PC-9 (cell line): ENCODE measurements at regions not wholly inside any gene's neighbourhood (a gene's known extent, or its start where the extent isn't known, plus 50 kb on each side); places are given as distances from the start of the nearest gene placed in this dataset.

ENCODE experiments used
- BruUV-seq: library from RNA; stranded (reverse); fragments of 400-500 nt; replicated peaks from 2 replicates; lab custom pipeline; 2021; lab: Mats Ljungman, UMichigan
- CTCF ChIA-PET: fragments of 300-600 bp; sonication (Branson Sonifier 250); formaldehyde crosslinking; loops from one replicate; lab custom pipeline; 2022; ENCODE audit warnings: antibody characterized with exemption; lab: Charles Lee
- POLR2A ChIA-PET: fragments of 300-600 bp; sonication (Branson Sonifier 250); formaldehyde crosslinking; loops from one replicate; lab custom pipeline; 2022; ENCODE audit warnings: antibody characterized with exemption; ENCODE audit not compliant: unreplicated experiment; lab: Charles Lee
- DNase-seq, 2 experiments: peaks; one replicate each; pipeline versions ENCODE4 v3.0.0 to v3.0.0-alpha.2; 2015 to 2022; ENCODE audit warnings: mixed read lengths in 1 of 2
- H2AFZ ChIP-seq: fragments of 200-600 bp; sonication (generic); 2 replicates; pipeline ENCODE4 v1.8.1; 2017; ENCODE audit warnings: antibody characterized with exemption
- H3F3A ChIP-seq: fragments of 200-600 bp; sonication (generic); 2 replicates; pipeline ENCODE4 v1.8.1; 2017; ENCODE audit warnings: antibody characterized with exemption, mild to moderate bottlenecking, low read depth; ENCODE audit not compliant: insufficient read depth
- H3K27ac ChIP-seq: fragments of 200-600 bp; sonication (generic); 2 replicates; pipeline ENCODE4 v1.6.1; 2016; ENCODE audit warnings: mixed run types
- H3K27me3 ChIP-seq: fragments of 200-600 bp; sonication (generic); 2 replicates; pipeline ENCODE4 v1.6.1; 2016; ENCODE audit warnings: low read depth, mixed run types; ENCODE audit not compliant: insufficient read depth
- H3K36me3 ChIP-seq: fragments of 200-600 bp; sonication (generic); 2 replicates; pipeline ENCODE4 v1.6.1; 2016; ENCODE audit warnings: low read depth, mixed run types
- H3K4me1 ChIP-seq: fragments of 200-600 bp; sonication (generic); replicated peaks from 2 replicates; pipeline ENCODE4 v1.6.1; 2016; ENCODE audit warnings: mixed run types; ENCODE audit not compliant: insufficient read depth
- H3K4me2 ChIP-seq: fragments of 200-600 bp; sonication (generic); 2 replicates; pipeline ENCODE4 v1.6.1; 2017; ENCODE audit warnings: mixed run types
- H3K4me3 ChIP-seq: fragments of 200-600 bp; sonication (generic); 2 replicates; pipeline ENCODE4 v1.6.1; 2016; ENCODE audit warnings: mixed run types
- H3K79me2 ChIP-seq: fragments of 200-600 bp; sonication (generic); 2 replicates; pipeline ENCODE4 v1.6.1; 2017; ENCODE audit warnings: low read depth, mixed run types
- H3K9me2 ChIP-seq: fragments of 200-600 bp; sonication (generic); 2 replicates; pipeline ENCODE4 v1.8.1; 2017; ENCODE audit warnings: mild to moderate bottlenecking; ENCODE audit not compliant: insufficient read depth
- H3K9me3 ChIP-seq: fragments of 200-600 bp; sonication (generic); 2 replicates; pipeline ENCODE4 v1.8.1; 2016; ENCODE audit warnings: low read depth; ENCODE audit not compliant: insufficient read depth
- H4K20me1 ChIP-seq: fragments of 200-600 bp; sonication (generic); 2 replicates; pipeline ENCODE4 v1.8.1; 2017; ENCODE audit not compliant: insufficient read depth
- CTCF ChIP-seq: fragments of 200-600 bp; sonication (generic); conservative IDR thresholded peaks from 2 replicates; pipeline ENCODE4 v1.6.1; 2017; ENCODE audit warnings: mixed run types, antibody characterized with exemption, mild to moderate bottlenecking, moderate library complexity
- EZH2 ChIP-seq: fragments of 200-600 bp; sonication (generic); IDR thresholded peaks from 2 replicates; pipeline ENCODE4 v1.8.0; 2017; ENCODE audit warnings: antibody characterized with exemption, low read depth
- intact Hi-C: fragments of 100-400 bp; cut with micrococcal nuclease; formaldehyde crosslinking; loops from one replicate; pipeline ENCODE4 v1.10.0; 2022; ENCODE audit not compliant: unreplicated experiment

GRCh38 chr11:87477321-87477720 is 439.6 kb downstream of the TMEM135 start:
- Histone ChIP-seq H3K79me2 (no peaks in the 10 kb centered on the region), H3K4me1 (no peaks in the 10 kb centered on the region), H2AFZ (no peak overlapping the region), H3K27me3 (no peaks in the 10 kb centered on the region), H4K20me1 (no peaks in the 10 kb centered on the region), H3K27ac (no peak overlapping the region), H3K9me3 (no peaks in the 10 kb centered on the region), H3K9me2 (peaks cover 4% of the 10 kb centered on the region; the same call in 1 of the 2 replicates), H3K36me3 (no peaks in the 10 kb centered on the region), H3K4me2 (no peak overlapping the region), H3F3A (no peaks in the 10 kb centered on the region), H3K4me3 (no peak overlapping the region)
- TF ChIP-seq EZH2, result no peak
- TF ChIP-seq CTCF, result no peak
- ChIA-PET CTCF (no interaction called here), POLR2A (no interaction called here)
- no peak for DNase-seq
- no TSS peak for BruUV-seq
- intact Hi-C loops, result no loop called here

- intact Hi-C loops, result no loop called here
- Histone ChIP-seq H3K36me3 (no peaks in the 10 kb centered on the region), H3K4me1 (no peaks in the 10 kb centered on the region), H3K9me3 (no peaks in the 10 kb centered on the region), H3K27ac (no peak overlapping the region), H4K20me1 (no peaks in the 10 kb centered on the region), H3K79me2 (no peaks in the 10 kb centered on the region), H3F3A (no peaks in the 10 kb centered on the region), H3K27me3 (no peaks in the 10 kb centered on the region), H3K9me2 (no peaks in the 10 kb centered on the region), H3K4me3 (no peak overlapping the region), H2AFZ (no peak overlapping the region), H3K4me2 (no peak overlapping the region)
- TF ChIP-seq EZH2 (no peak), CTCF (no peak)
- no TSS peak for BruUV-seq
- POLR2A ChIA-PET, result no interaction called here
- CTCF ChIA-PET, result no interaction called here
- no peak for DNase-seq
Observed at GRCh38 chr11:87473174-87473573, 435.4 kb downstream of the TMEM135 start.

- intact Hi-C loops, result no loop called here
- BruUV-seq, result no TSS peak
- H3K79me2 ChIP-seq, result no peaks in the 10 kb centered on the region
Observed at GRCh38 chr11:87466223-87466622, 428.5 kb downstream of the TMEM135 start.

More at GRCh38 chr11:87466223-87466622, 428.5 kb downstream of the TMEM135 start:
- Histone ChIP-seq H3K27me3 (no peaks in the 10 kb centered on the region), H3K36me3 (no peaks in the 10 kb centered on the region), H3K4me2 (no peak overlapping the region), H3K9me2 (no peaks in the 10 kb centered on the region), H4K20me1 (no peaks in the 10 kb centered on the region), H3K9me3 (no peaks in the 10 kb centered on the region), H3K27ac (no peak overlapping the region), H3K4me1 (no peaks in the 10 kb centered on the region), H3F3A (no peaks in the 10 kb centered on the region), H3K4me3 (no peak overlapping the region), H2AFZ (no peak overlapping the region)
- no peak for DNase-seq
- POLR2A ChIA-PET, result no interaction called here
- TF ChIP-seq EZH2, result no peak
- TF ChIP-seq CTCF, result no peak
- CTCF ChIA-PET, result no interaction called here
